Left renal cortex interstitium (tissue), 4 donors: ENCODE measurements at regions not wholly inside any gene's neighbourhood (a gene's known extent, or its start where the extent isn't known, plus 50 kb on each side); places are given as distances from the start of the nearest gene placed in this dataset.
"Not testable (repeated sequence)": the region's sequence is repeated elsewhere in the genome, so short reads cannot be mapped to it uniquely, and the experiment has no call there.

Source experiments
- DNase-seq, 4 donors: peaks; one replicate each; pipeline ENCODE4 v3.0.0-alpha.2; 2013; ENCODE audit warnings: low read depth in 4 of 4, low spot score in 2 of 4, missing footprints in 1 of 4

GRCh38 chr13:76632401-76633044 is 253.7 kb downstream of the KCTD12 start:
- DNase-seq, result no peak

- DNase-seq, result no peak
Measured at GRCh38 chr13:76630629-76631230, 255.5 kb downstream of the KCTD12 start.

- no peak for DNase-seq
Measured at GRCh38 chr13:76622315-76623040, 263.7 kb downstream of the KCTD12 start.

- DNase-seq, result no peak
Measured at GRCh38 chr13:76621705-76622104, 264.5 kb downstream of the KCTD12 start.

- no peak for DNase-seq
Measured at GRCh38 chr13:76620036-76620435, 266.2 kb downstream of the KCTD12 start.

- no peak for DNase-seq
Measured at GRCh38 chr13:76619631-76620030, 266.6 kb downstream of the KCTD12 start.

- no peak for DNase-seq
Measured at GRCh38 chr13:76610819-76611415, 275.3 kb downstream of the KCTD12 start.

GRCh38 chr13:76609643-76610042 is 276.6 kb downstream of the KCTD12 start:
- no peak for DNase-seq

- no peak for DNase-seq
Measured at GRCh38 chr13:76607866-76608265, 278.3 kb downstream of the KCTD12 start.

- DNase-seq, result no peak
Measured at GRCh38 chr13:76600081-76600480, 286.1 kb downstream of the KCTD12 start.

GRCh38 chr13:76597868-76598267 is 288.3 kb downstream of the KCTD12 start:
- DNase-seq, result no peak

- no peak for DNase-seq
Measured at GRCh38 chr13:76596216-76596615, 290.0 kb downstream of the KCTD12 start.

- no peak for DNase-seq
Measured at GRCh38 chr13:76594435-76594834, 291.8 kb downstream of the KCTD12 start.

- DNase-seq, result no peak
Measured at GRCh38 chr13:76586842-76587241, 299.4 kb downstream of the KCTD12 start.

GRCh38 chr13:76579701-76580100 is 306.5 kb downstream of the KCTD12 start:
- DNase-seq, result no peak

- not testable (repeated sequence) for DNase-seq
Measured at GRCh38 chr13:76575634-76576033, 310.6 kb downstream of the KCTD12 start.

- DNase-seq, result no peak
Measured at GRCh38 chr13:76570510-76570971, 315.7 kb downstream of the KCTD12 start.

GRCh38 chr13:76556627-76557026 is 329.6 kb downstream of the KCTD12 start:
- DNase-seq, result no peak

GRCh38 chr13:76552807-76553206 is 333.4 kb downstream of the KCTD12 start:
- no peak for DNase-seq

- no peak for DNase-seq
Measured at GRCh38 chr13:76552041-76552772, 334.0 kb downstream of the KCTD12 start.

GRCh38 chr13:76542176-76542575 is 344.0 kb downstream of the KCTD12 start:
- no peak for DNase-seq
